ENCODE measurements at regions not wholly inside any gene's neighbourhood (a gene's known extent, or its start where the extent isn't known, plus 50 kb on each side); places are given as distances from the start of the nearest gene placed in this dataset.

DNA sequence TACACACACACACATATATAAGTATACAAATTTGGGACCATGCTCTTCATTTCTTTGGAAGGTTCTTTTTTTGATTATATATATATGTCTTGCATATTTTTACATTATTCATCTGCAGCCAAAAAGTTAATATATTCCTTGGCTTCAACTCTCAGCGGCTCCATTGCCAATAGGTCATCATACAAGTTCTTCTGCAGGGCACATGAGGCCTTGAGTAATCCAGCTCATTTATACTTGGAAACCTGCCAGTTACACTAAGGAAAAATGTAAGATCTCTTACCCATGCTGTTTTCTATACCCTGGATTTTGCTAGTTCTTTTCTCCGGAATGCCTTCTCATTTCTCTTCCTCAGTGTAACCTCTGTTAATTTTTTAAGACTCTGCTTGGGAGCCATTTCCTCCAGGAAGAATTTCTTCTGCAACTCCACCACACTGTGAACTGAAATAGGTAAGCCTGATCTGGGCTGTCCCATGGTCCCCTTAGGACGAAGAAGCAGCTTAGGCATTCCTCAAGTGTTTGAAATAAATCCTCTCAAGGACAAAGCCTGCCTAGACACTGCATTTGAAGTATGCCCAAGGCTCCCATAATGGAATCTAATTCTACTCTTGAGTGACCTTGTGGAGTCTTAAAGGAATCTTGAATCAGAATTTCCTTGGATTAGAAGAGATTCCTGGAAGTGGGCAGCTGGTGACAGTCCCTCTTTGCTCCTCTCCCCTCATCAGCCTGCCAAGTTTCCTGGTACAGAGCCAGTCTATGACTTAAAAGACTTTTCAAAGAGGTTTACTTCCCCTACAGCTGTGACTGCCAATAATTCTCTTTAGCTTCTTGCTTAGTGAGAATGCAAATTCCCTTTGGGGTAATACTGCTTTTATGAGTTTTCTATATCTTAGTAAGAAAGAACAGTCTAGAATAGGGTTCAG lies 182.8 kb downstream of the C11orf87 start:
- TF ChIP-seq, protein P1, sequence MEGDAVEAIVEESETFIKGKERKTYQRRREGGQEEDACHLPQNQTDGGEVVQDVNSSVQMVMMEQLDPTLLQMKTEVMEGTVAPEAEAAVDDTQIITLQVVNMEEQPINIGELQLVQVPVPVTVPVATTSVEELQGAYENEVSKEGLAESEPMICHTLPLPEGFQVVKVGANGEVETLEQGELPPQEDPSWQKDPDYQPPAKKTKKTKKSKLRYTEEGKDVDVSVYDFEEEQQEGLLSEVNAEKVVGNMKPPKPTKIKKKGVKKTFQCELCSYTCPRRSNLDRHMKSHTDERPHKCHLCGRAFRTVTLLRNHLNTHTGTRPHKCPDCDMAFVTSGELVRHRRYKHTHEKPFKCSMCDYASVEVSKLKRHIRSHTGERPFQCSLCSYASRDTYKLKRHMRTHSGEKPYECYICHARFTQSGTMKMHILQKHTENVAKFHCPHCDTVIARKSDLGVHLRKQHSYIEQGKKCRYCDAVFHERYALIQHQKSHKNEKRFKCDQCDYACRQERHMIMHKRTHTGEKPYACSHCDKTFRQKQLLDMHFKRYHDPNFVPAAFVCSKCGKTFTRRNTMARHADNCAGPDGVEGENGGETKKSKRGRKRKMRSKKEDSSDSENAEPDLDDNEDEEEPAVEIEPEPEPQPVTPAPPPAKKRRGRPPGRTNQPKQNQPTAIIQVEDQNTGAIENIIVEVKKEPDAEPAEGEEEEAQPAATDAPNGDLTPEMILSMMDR (IDR thresholded peaks at IDR 0.05), result no peak
- TF ChIP-seq POLR2AphosphoS5 (IDR thresholded peaks at IDR 0.05), result no peak

Data from esophagus muscularis mucosa (tissue), 3 donors.